ENCODE measurements at regions not wholly inside any gene's neighbourhood (a gene's known extent, or its start where the extent isn't known, plus 50 kb on each side); places are given as distances from the start of the nearest gene placed in this dataset.

DNA sequence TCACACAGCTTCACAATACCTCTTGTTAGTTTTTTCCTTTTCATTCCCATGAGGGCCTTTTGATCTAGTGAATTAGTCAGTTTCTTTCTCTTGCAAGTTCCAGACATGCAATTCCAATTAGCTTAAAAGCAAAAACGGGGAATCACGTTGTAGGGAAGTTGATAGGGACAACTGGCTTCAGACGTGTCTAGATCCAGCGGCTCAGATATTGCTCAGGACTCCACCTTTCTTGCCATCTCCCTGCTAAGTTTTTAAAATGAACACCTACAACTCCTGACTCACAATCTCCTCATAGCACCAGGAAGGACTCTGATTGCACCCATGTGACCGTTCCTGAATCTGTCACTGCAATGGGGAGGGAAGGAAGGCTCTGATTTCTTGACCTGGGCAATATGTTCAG is 63.8 kb upstream of the ARHGAP29 start:
- H3K9me3 ChIP-seq (ENCODE audit: control insufficient read depth, insufficient read depth, low read length) = no peaks in the 10 kb centered on the region
- no peaks in the 10 kb centered on the region for H3F3A ChIP-seq (ENCODE audit: control insufficient read depth, insufficient read depth)
- no peak for TF ChIP-seq EZH2phosphoT487 (IDR thresholded peaks at IDR 0.05; ENCODE audit: borderline replicate concordance, low read length)
- TF ChIP-seq, protein P1, sequence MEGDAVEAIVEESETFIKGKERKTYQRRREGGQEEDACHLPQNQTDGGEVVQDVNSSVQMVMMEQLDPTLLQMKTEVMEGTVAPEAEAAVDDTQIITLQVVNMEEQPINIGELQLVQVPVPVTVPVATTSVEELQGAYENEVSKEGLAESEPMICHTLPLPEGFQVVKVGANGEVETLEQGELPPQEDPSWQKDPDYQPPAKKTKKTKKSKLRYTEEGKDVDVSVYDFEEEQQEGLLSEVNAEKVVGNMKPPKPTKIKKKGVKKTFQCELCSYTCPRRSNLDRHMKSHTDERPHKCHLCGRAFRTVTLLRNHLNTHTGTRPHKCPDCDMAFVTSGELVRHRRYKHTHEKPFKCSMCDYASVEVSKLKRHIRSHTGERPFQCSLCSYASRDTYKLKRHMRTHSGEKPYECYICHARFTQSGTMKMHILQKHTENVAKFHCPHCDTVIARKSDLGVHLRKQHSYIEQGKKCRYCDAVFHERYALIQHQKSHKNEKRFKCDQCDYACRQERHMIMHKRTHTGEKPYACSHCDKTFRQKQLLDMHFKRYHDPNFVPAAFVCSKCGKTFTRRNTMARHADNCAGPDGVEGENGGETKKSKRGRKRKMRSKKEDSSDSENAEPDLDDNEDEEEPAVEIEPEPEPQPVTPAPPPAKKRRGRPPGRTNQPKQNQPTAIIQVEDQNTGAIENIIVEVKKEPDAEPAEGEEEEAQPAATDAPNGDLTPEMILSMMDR (IDR thresholded peaks at IDR 0.05; ENCODE audit: low read depth, low read length, poor library complexity, severe bottlenecking) = no peak
- no peaks in the 10 kb centered on the region for H3K9me2 ChIP-seq (replicated peaks; ENCODE audit: control insufficient read depth, low read length)
- no peak overlapping the region for H3K27ac ChIP-seq (ENCODE audit: low read depth, low read length)
- no peaks in the 10 kb centered on the region for H3K4me1 ChIP-seq (ENCODE audit: control insufficient read depth, low read length)
- H3K4me3 ChIP-seq (ENCODE audit: low read length) = no peak overlapping the region
- H3K27me3 ChIP-seq (ENCODE audit: control insufficient read depth, low read length) = no peaks in the 10 kb centered on the region
- H3K36me3 ChIP-seq (ENCODE audit: control insufficient read depth, low read length) = no peaks in the 10 kb centered on the region
- H4K20me1 ChIP-seq (ENCODE audit: control insufficient read depth, insufficient read depth, low read depth, low read length) = no peaks in the 10 kb centered on the region
- no peak overlapping the region for H3K4me2 ChIP-seq (ENCODE audit: low read length)
- H3K79me2 ChIP-seq (ENCODE audit: control insufficient read depth, low read length) = no peaks in the 10 kb centered on the region

DNA sequence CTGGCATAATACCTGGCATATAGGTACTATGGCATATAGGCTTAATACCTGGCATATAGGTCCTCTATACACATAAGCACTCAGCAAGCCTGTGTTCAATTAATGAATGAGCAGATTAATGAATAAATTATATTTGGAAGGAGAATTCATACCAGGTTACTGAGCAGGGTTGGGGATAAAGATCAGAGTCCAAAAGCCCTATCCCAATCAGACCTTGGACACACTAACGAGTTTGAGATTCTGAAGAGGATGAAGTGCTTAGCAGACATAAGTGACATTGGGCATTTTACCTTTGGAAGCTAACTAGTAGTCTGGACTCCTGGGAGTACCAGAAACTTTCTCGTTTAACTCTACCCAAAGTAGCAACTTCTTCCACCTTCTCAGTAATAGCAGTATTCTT is 63.3 kb upstream of the ARHGAP29 start:
- Histone ChIP-seq H4K20me1 (ENCODE audit: control insufficient read depth, insufficient read depth, low read depth, low read length) (no peaks in the 10 kb centered on the region), H3K4me3 (ENCODE audit: low read length) (no peak overlapping the region), H3K9me3 (ENCODE audit: control insufficient read depth, insufficient read depth, low read length) (no peaks in the 10 kb centered on the region), H3K27me3 (ENCODE audit: control insufficient read depth, low read length) (no peaks in the 10 kb centered on the region), H3K27ac (ENCODE audit: low read depth, low read length) (no peak overlapping the region), H3F3A (ENCODE audit: control insufficient read depth, insufficient read depth) (no peaks in the 10 kb centered on the region), H3K79me2 (ENCODE audit: control insufficient read depth, low read length) (no peaks in the 10 kb centered on the region), H3K9me2 (replicated peaks; ENCODE audit: control insufficient read depth, low read length) (no peaks in the 10 kb centered on the region), H3K4me2 (ENCODE audit: low read length) (no peak overlapping the region), H3K4me1 (ENCODE audit: control insufficient read depth, low read length) (no peaks in the 10 kb centered on the region), H3K36me3 (ENCODE audit: control insufficient read depth, low read length) (no peaks in the 10 kb centered on the region)
- TF ChIP-seq EZH2phosphoT487 (IDR thresholded peaks at IDR 0.05; ENCODE audit: borderline replicate concordance, low read length) = no peak

DNA sequence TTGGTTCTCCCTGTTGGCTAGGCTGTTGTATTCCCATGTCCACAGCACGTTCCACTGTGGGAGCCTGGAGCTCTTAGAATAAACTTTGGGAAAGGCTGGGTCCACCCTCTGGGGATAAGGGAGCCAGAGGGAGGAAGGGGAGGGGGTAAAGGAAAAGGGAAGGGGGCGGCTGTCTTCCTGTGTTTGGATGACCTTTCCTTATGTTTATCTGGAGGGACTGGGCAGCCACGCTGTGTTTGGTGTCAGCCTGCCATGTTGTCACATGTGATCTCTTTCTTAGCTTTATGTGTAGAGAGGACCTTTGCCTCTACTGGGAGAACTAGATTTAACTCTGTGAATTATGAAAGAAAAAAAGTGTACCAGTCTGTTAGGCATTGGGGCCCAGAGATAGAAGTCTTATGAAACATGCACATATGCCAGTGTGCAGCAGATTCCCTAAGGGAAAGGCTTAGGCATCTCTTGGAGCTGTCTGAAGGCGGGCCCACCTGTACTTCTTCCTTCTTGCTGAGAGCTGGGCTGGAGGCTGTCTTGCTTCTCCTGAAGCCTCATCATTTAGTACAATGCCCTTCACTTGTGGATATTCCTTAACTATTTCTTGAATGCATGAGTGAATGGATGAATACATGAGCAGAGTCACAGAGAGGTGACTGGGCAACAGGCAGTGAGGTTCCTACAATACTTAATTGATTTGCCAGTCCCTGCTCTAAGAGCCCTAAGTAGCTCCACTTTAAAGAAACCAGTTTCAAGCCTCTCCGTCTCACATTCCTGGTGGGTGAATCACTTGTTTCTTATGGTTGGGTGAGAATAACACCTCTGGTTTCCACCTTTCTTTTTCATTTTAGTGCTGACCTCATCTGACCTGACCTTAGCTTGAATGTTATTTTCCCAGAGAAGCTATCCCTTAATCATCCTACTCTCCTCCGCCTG is 62.5 kb upstream of the ARHGAP29 start:
- Histone ChIP-seq H3K4me3 (ENCODE audit: low read length) (no peak overlapping the region), H3K9me3 (ENCODE audit: control insufficient read depth, insufficient read depth, low read length) (no peaks in the 10 kb centered on the region), H3K36me3 (ENCODE audit: control insufficient read depth, low read length) (no peaks in the 10 kb centered on the region), H3K4me2 (ENCODE audit: low read length) (no peak overlapping the region), H3F3A (ENCODE audit: control insufficient read depth, insufficient read depth) (no peaks in the 10 kb centered on the region), H4K20me1 (ENCODE audit: control insufficient read depth, insufficient read depth, low read depth, low read length) (no peaks in the 10 kb centered on the region), H3K4me1 (ENCODE audit: control insufficient read depth, low read length) (no peaks in the 10 kb centered on the region), H3K79me2 (ENCODE audit: control insufficient read depth, low read length) (no peaks in the 10 kb centered on the region), H3K27me3 (ENCODE audit: control insufficient read depth, low read length) (no peaks in the 10 kb centered on the region), H3K9me2 (replicated peaks; ENCODE audit: control insufficient read depth, low read length) (no peaks in the 10 kb centered on the region), H3K27ac (ENCODE audit: low read depth, low read length) (no peak overlapping the region)
- TF ChIP-seq, protein P1 (IDR thresholded peaks at IDR 0.05; ENCODE audit: low read depth, low read length, poor library complexity, severe bottlenecking) = no peak
- TF ChIP-seq EZH2phosphoT487 (IDR thresholded peaks at IDR 0.05; ENCODE audit: borderline replicate concordance, low read length) = no peak

DNA sequence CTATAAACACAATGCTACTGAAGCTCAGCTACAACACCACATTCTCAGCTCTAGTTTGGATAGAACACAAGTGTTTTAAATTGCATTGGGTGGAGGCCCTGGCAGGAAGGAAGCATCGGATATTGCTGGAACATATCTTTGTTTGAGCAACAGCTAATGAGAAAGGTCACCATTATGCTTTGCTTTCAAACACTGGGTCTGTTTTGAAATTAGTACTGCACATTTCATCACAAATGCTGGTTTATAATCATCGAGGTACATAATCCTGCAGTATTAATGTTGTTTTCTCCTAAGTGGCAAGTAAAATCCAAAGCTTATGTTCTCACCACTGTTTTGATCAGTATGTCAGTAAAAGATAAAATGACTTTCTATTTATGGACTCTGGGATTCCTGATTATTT is 61.5 kb upstream of the ARHGAP29 start:
- no peaks in the 10 kb centered on the region for H3K79me2 ChIP-seq (ENCODE audit: control insufficient read depth, low read length)
- no peaks in the 10 kb centered on the region for H3K36me3 ChIP-seq (ENCODE audit: control insufficient read depth, low read length)
- no peaks in the 10 kb centered on the region for H3K27me3 ChIP-seq (ENCODE audit: control insufficient read depth, low read length)
- no peaks in the 10 kb centered on the region for H3K4me1 ChIP-seq (ENCODE audit: control insufficient read depth, low read length)
- no peaks in the 10 kb centered on the region for H3K9me3 ChIP-seq (ENCODE audit: control insufficient read depth, insufficient read depth, low read length)
- H3K9me2 ChIP-seq (replicated peaks; ENCODE audit: control insufficient read depth, low read length) = no peaks in the 10 kb centered on the region
- no peaks in the 10 kb centered on the region for H4K20me1 ChIP-seq (ENCODE audit: control insufficient read depth, insufficient read depth, low read depth, low read length)
- TF ChIP-seq EZH2phosphoT487 (IDR thresholded peaks at IDR 0.05; ENCODE audit: borderline replicate concordance, low read length) = no peak
- TF ChIP-seq, protein P1 (IDR thresholded peaks at IDR 0.05; ENCODE audit: low read depth, low read length, poor library complexity, severe bottlenecking) = no peak
- H3F3A ChIP-seq (ENCODE audit: control insufficient read depth, insufficient read depth) = no peaks in the 10 kb centered on the region
- no peak overlapping the region for H3K4me3 ChIP-seq (ENCODE audit: low read length)
- H3K27ac ChIP-seq (ENCODE audit: low read depth, low read length) = no peak overlapping the region
- H3K4me2 ChIP-seq (ENCODE audit: low read length) = no peak overlapping the region

All from DOHH2 (cell line).